GM12865 (cell line): ENCODE measurements at regions not wholly inside any gene's neighbourhood (a gene's known extent, or its start where the extent isn't known, plus 50 kb on each side); places are given as distances from the start of the nearest gene placed in this dataset.

Experiments used
- DNase-seq: peaks from one replicate; pipeline ENCODE4 v3.0.0; 2010; ENCODE audit warnings: low read depth
- H3K4me3 ChIP-seq: 2 replicates; pipeline ENCODE4 v1.5.1; 2011; ENCODE audit warnings: mild to moderate bottlenecking, low read depth, low read length, control low read depth
- TF ChIP-seq, protein P1 (sequence below): IDR thresholded peaks from 2 replicates; pipeline ENCODE4 v1.5.1; 2011; ENCODE audit warnings: low read length, control low read depth, low read depth, inconsistent platforms; ENCODE audit not compliant: insufficient read depth; ENCODE audit errors: missing control alignments

DNA sequence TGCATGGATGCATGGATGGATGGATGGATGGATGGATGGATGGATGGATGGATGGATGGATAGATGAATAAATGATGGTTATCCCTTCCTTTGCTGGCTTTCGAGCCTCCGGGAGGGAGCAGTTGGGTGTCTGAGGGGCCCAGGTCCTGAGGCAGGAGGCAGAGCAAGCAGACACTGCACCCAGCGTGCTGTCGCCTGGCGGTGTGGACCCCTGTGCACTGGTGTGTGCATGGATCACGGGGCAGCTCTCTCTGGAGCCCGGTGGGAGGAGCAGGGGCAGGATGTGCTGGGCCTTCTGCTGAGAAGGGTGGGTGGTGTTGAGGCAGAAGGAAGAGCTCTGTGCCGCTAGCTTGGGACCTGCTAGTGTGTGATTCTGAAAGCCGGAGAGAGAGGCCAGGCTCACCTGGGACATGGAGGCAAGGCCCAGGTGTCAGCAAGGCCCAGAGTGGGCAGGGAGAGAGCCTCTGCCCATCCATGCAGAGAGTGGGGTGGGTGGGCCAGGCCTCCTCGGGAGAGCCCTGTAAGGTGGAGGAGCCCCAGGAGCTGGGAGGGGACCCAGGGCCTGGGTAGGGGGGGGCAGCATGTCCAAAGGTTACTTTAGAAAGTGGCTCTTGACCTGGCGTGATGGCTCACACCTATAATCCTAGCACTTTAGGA lies 254.4 kb downstream of the BRD1 start:
- DNase-seq: no peak
- no peak overlapping the region for H3K4me3 ChIP-seq
- TF ChIP-seq, protein P1, sequence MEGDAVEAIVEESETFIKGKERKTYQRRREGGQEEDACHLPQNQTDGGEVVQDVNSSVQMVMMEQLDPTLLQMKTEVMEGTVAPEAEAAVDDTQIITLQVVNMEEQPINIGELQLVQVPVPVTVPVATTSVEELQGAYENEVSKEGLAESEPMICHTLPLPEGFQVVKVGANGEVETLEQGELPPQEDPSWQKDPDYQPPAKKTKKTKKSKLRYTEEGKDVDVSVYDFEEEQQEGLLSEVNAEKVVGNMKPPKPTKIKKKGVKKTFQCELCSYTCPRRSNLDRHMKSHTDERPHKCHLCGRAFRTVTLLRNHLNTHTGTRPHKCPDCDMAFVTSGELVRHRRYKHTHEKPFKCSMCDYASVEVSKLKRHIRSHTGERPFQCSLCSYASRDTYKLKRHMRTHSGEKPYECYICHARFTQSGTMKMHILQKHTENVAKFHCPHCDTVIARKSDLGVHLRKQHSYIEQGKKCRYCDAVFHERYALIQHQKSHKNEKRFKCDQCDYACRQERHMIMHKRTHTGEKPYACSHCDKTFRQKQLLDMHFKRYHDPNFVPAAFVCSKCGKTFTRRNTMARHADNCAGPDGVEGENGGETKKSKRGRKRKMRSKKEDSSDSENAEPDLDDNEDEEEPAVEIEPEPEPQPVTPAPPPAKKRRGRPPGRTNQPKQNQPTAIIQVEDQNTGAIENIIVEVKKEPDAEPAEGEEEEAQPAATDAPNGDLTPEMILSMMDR: no peak

DNA sequence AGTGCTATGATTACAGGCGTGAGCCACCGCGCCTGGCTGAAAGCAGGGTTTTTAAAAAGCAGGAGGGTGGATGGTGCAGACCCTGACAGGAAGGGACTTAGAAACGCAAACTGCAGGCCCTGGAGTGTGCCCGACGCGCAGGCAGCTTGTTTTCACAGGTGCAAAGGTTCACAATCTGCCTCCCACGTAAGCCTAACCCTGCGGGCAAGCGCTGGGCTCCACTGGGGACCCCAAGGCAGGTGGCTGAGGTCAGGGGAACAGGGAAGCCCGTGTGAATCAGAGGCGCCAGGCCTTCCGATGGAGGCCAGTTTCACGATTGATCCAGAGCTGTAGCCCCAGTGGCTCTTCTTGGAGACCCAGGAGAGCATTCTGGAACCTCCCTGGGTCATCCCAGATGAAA lies 256.3 kb downstream of the BRD1 start:
- DNase-seq: no peak
- TF ChIP-seq, protein P1: no peak
- no peak overlapping the region for H3K4me3 ChIP-seq

- H3K4me3 ChIP-seq: no peak overlapping the region
- TF ChIP-seq, protein P1: no peak
- DNase-seq: no peak
Observed at GRCh38 chr22:49570032-49570848, 257.4 kb downstream of the BRD1 start.

DNA sequence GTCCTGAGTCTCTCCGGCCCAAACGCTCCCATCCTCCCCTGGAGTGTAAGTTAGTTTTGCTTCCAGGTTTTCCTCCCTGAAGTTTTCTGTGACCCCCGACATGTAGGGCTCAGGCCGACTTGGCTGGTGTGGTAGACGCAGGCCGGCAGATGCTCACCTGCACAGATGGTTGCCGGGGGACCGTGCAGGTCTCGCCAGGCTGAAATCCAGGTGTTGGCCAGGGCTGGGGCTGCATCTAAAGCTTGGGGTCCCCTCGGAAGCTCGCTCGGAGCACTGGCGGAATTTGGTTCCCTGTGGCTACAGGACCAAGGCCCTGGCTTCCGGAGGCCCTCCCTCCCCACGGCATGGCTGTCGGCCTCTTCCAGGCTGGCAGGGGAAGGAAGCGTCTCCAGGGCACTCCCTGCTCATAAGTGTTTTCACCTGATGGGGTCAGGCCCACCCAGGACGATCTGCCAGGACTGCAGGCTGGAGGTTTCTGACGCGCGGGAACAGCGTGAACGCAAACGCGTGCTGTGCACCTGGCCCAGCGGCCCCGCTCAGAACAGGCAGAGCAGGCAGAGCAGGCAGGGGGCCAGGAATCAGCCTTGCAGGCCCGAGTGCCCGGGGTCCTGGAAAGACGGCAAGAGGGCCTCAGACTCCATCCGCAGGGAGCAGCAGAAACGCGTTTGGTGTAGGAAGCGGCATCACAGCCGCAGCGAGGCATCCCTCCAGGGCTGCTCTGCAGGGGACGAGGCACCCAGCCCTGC lies 258.2 kb downstream of the BRD1 start:
- no peak for DNase-seq
- TF ChIP-seq, protein P1: no peak
- no peak overlapping the region for H3K4me3 ChIP-seq

- H3K4me3 ChIP-seq: no peak overlapping the region
- TF ChIP-seq, protein P1: no peak
- DNase-seq: no peak
Observed at GRCh38 chr22:49568751-49569285, 258.9 kb downstream of the BRD1 start.

- DNase-seq: no peak
- H3K4me3 ChIP-seq: no peak overlapping the region
- TF ChIP-seq, protein P1: no peak
Observed at GRCh38 chr22:49567899-49568750, 259.5 kb downstream of the BRD1 start.
